ENCODE measurements at regions not wholly inside any gene's neighbourhood (a gene's known extent, or its start where the extent isn't known, plus 50 kb on each side); places are given as distances from the start of the nearest gene placed in this dataset.

- no peak for TF ChIP-seq CTCF (IDR thresholded peaks at IDR 0.05)
- no peak for TF ChIP-seq POLR2A (IDR thresholded peaks at IDR 0.05; ENCODE audit: low read depth)
Measured at GRCh38 chr1:83770319-83770661, 228.6 kb downstream of the TTLL7 start.
